ENCODE measurements at regions not wholly inside any gene's neighbourhood (a gene's known extent, or its start where the extent isn't known, plus 50 kb on each side); places are given as distances from the start of the nearest gene placed in this dataset.
A peak's percentile ranks its signal among the peaks of the same experiment; 100 is the strongest.

DNA sequence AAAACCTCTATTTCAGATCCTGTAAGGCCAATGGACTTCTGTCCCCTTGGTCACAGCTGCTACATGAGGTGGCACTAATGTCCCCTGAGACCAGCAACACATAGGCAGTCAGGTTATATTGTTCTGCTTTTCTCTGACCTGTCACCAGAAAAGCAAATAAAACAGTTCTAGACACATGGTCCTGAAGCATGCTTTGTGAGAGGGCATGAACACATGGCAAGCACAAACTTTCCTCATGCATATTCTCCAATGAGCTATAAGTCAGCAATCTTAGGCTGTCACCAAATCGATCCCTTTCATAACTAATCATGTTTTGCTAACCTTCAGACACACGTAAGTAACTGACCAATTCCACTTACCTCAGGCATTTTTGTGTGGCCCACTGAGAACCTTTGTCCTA, 225.4 kb upstream of the ZC3H12C start:
- no peaks in the 10 kb centered on the region for H3K36me3 ChIP-seq (ENCODE audit: insufficient read depth)
- no peak overlapping the region for H3K27ac ChIP-seq (ENCODE audit: low read depth)
- H3F3A ChIP-seq (replicated peaks; ENCODE audit: low read depth): no peaks in the 10 kb centered on the region
- no peaks in the 10 kb centered on the region for H3K79me2 ChIP-seq (replicated peaks; ENCODE audit: insufficient read depth)
- Mint-ChIP-seq H3K36me3 (ENCODE audit: low read depth) (no peaks in the 10 kb centered on the region), H3K4me1 (peaks cover 7% of the 10 kb centered on the region), H3K27ac (no peak overlapping the region), H3K4me3 (no peak overlapping the region), H3K27me3 (ENCODE audit: insufficient read depth, low read depth, poor library complexity) (peaks cover 2% of the 10 kb centered on the region), H3K9me3 (no peaks in the 10 kb centered on the region)
- DNase-seq (ENCODE audit: low spot score) (no peak), ATAC-seq (no peak)
- H3K9me2 ChIP-seq (ENCODE audit: insufficient read depth): no peaks in the 10 kb centered on the region
- no peaks in the 10 kb centered on the region for H4K20me1 ChIP-seq (replicated peaks; ENCODE audit: insufficient read depth)
- peaks cover 11% of the 10 kb centered on the region; the same call in 1 of the 2 replicates for H3K4me1 ChIP-seq (ENCODE audit: insufficient read depth)
- TF ChIP-seq EZH2 (IDR thresholded peaks at IDR 0.05; ENCODE audit: low read depth, unreplicated experiment) (no peak), ZNF114 (CRISPR knock-in tag; IDR thresholded peaks at IDR 0.05) (no peak), POLR2AphosphoS5 (IDR thresholded peaks at IDR 0.05; ENCODE audit: low read depth) (no peak), ZNF331 (CRISPR knock-in tag; IDR thresholded peaks at IDR 0.05; ENCODE audit: low read depth) (no peak), EZH2phosphoT487 (IDR thresholded peaks at IDR 0.05; ENCODE audit: unreplicated experiment) (no peak), CREB1 (CRISPR knock-in tag; IDR thresholded peaks at IDR 0.05; ENCODE audit: low read depth) (no peak), STAT1 (IDR thresholded peaks at IDR 0.05; ENCODE audit: unreplicated experiment) (no peak), NANOG (IDR thresholded peaks at IDR 0.05; ENCODE audit: borderline replicate concordance) (no peak), JUNB (IDR thresholded peaks at IDR 0.05; ENCODE audit: unreplicated experiment) (no peak)
- TF ChIP-seq, protein P1, sequence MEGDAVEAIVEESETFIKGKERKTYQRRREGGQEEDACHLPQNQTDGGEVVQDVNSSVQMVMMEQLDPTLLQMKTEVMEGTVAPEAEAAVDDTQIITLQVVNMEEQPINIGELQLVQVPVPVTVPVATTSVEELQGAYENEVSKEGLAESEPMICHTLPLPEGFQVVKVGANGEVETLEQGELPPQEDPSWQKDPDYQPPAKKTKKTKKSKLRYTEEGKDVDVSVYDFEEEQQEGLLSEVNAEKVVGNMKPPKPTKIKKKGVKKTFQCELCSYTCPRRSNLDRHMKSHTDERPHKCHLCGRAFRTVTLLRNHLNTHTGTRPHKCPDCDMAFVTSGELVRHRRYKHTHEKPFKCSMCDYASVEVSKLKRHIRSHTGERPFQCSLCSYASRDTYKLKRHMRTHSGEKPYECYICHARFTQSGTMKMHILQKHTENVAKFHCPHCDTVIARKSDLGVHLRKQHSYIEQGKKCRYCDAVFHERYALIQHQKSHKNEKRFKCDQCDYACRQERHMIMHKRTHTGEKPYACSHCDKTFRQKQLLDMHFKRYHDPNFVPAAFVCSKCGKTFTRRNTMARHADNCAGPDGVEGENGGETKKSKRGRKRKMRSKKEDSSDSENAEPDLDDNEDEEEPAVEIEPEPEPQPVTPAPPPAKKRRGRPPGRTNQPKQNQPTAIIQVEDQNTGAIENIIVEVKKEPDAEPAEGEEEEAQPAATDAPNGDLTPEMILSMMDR (conservative IDR thresholded peaks at IDR 0.05; ENCODE audit: low read depth in 2 of 2): no peak
- TF ChIP-seq, protein P2, sequence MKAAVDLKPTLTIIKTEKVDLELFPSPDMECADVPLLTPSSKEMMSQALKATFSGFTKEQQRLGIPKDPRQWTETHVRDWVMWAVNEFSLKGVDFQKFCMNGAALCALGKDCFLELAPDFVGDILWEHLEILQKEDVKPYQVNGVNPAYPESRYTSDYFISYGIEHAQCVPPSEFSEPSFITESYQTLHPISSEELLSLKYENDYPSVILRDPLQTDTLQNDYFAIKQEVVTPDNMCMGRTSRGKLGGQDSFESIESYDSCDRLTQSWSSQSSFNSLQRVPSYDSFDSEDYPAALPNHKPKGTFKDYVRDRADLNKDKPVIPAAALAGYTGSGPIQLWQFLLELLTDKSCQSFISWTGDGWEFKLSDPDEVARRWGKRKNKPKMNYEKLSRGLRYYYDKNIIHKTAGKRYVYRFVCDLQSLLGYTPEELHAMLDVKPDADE (IDR thresholded peaks at IDR 0.05): no peak
- TF ChIP-seq, protein P3, sequence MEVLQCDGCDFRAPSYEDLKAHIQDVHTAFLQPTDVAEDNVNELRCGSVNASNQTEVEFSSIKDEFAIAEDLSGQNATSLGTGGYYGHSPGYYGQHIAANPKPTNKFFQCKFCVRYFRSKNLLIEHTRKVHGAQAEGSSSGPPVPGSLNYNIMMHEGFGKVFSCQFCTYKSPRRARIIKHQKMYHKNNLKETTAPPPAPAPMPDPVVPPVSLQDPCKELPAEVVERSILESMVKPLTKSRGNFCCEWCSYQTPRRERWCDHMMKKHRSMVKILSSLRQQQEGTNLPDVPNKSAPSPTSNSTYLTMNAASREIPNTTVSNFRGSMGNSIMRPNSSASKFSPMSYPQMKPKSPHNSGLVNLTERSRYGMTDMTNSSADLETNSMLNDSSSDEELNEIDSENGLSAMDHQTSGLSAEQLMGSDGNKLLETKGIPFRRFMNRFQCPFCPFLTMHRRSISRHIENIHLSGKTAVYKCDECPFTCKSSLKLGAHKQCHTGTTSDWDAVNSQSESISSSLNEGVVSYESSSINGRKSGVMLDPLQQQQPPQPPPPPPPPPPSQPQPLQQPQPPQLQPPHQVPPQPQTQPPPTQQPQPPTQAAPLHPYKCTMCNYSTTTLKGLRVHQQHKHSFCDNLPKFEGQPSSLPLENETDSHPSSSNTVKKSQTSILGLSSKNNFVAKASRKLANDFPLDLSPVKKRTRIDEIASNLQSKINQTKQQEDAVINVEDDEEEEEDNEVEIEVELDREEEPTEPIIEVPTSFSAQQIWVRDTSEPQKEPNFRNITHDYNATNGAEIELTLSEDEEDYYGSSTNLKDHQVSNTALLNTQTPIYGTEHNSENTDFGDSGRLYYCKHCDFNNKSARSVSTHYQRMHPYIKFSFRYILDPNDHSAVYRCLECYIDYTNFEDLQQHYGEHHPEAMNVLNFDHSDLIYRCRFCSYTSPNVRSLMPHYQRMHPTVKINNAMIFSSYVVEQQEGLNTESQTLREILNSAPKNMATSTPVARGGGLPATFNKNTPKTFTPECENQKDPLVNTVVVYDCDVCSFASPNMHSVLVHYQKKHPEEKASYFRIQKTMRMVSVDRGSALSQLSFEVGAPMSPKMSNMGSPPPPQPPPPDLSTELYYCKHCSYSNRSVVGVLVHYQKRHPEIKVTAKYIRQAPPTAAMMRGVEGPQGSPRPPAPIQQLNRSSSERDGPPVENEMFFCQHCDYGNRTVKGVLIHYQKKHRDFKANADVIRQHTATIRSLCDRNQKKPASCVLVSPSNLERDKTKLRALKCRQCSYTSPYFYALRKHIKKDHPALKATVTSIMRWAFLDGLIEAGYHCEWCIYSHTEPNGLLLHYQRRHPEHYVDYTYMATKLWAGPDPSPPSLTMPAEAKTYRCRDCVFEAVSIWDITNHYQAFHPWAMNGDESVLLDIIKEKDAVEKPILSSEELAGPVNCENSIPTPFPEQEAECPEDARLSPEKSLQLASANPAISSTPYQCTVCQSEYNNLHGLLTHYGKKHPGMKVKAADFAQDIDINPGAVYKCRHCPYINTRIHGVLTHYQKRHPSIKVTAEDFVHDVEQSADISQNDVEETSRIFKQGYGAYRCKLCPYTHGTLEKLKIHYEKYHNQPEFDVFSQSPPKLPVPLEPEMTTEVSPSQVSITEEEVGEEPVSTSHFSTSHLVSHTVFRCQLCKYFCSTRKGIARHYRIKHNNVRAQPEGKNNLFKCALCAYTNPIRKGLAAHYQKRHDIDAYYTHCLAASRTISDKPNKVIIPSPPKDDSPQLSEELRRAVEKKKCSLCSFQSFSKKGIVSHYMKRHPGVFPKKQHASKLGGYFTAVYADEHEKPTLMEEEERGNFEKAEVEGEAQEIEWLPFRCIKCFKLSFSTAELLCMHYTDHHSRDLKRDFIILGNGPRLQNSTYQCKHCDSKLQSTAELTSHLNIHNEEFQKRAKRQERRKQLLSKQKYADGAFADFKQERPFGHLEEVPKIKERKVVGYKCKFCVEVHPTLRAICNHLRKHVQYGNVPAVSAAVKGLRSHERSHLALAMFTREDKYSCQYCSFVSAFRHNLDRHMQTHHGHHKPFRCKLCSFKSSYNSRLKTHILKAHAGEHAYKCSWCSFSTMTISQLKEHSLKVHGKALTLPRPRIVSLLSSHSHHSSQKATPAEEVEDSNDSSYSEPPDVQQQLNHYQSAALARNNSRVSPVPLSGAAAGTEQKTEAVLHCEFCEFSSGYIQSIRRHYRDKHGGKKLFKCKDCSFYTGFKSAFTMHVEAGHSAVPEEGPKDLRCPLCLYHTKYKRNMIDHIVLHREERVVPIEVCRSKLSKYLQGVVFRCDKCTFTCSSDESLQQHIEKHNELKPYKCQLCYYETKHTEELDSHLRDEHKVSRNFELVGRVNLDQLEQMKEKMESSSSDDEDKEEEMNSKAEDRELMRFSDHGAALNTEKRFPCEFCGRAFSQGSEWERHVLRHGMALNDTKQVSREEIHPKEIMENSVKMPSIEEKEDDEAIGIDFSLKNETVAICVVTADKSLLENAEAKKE (CRISPR knock-in tag; IDR thresholded peaks at IDR 0.05): no peak
- TF ChIP-seq, protein P4, sequence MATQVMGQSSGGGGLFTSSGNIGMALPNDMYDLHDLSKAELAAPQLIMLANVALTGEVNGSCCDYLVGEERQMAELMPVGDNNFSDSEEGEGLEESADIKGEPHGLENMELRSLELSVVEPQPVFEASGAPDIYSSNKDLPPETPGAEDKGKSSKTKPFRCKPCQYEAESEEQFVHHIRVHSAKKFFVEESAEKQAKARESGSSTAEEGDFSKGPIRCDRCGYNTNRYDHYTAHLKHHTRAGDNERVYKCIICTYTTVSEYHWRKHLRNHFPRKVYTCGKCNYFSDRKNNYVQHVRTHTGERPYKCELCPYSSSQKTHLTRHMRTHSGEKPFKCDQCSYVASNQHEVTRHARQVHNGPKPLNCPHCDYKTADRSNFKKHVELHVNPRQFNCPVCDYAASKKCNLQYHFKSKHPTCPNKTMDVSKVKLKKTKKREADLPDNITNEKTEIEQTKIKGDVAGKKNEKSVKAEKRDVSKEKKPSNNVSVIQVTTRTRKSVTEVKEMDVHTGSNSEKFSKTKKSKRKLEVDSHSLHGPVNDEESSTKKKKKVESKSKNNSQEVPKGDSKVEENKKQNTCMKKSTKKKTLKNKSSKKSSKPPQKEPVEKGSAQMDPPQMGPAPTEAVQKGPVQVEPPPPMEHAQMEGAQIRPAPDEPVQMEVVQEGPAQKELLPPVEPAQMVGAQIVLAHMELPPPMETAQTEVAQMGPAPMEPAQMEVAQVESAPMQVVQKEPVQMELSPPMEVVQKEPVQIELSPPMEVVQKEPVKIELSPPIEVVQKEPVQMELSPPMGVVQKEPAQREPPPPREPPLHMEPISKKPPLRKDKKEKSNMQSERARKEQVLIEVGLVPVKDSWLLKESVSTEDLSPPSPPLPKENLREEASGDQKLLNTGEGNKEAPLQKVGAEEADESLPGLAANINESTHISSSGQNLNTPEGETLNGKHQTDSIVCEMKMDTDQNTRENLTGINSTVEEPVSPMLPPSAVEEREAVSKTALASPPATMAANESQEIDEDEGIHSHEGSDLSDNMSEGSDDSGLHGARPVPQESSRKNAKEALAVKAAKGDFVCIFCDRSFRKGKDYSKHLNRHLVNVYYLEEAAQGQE (IDR thresholded peaks at IDR 0.05; ENCODE audit: unreplicated experiment): no peak
- no peak overlapping the region for H3K4me3 ChIP-seq
- H2AFZ ChIP-seq: peak overlapping the region; percentile 28; the same call in 1 of the 2 replicates
- H3K27me3 ChIP-seq (ENCODE audit: insufficient read depth): no peaks in the 10 kb centered on the region
- H3K4me2 ChIP-seq: no peak overlapping the region
